OCI-LY1 (cell line): ENCODE measurements at regions not wholly inside any gene's neighbourhood (a gene's known extent, or its start where the extent isn't known, plus 50 kb on each side); places are given as distances from the start of the nearest gene placed in this dataset.

Experiments
- CTCF ChIP-seq: fragments of 200-600 bp; sonication (generic), shearing (Covaris generic); IDR thresholded peaks from 2 replicates; pipeline ENCODE4 v1.5.1; 2017; ENCODE audit warnings: mild to moderate bottlenecking, antibody characterized with exemption, low read length, moderate library complexity, mixed read lengths
- EZH2 ChIP-seq: fragments of 200-600 bp; sonication (generic), shearing (Covaris generic); IDR thresholded peaks from 2 replicates; pipeline ENCODE4 v1.8.0; 2017; ENCODE audit warnings: borderline replicate concordance, mixed run types, mild to moderate bottlenecking, antibody characterized with exemption, low read length, moderate library complexity, mixed read lengths

- TF ChIP-seq CTCF (no peak), EZH2 (no peak)
Observed at GRCh38 chr10:36195364-36195763, 553.3 kb upstream of the FZD8 start.
